Fibroblast of lung (primary cell): ENCODE measurements at regions not wholly inside any gene's neighbourhood (a gene's known extent, or its start where the extent isn't known, plus 50 kb on each side); places are given as distances from the start of the nearest gene placed in this dataset.

Source experiments
- CTCF ChIP-seq, 2 donors: IDR thresholded peaks in 1 of 2; conservative IDR thresholded peaks in 1 of 2; 1 replicate in 1 of 2; 2 replicates in 1 of 2; pipeline ENCODE4 v1.5.1; 2011 to 2012; ENCODE audit warnings: low read length in 2 of 2, control low read depth in 1 of 2, inconsistent platforms in 1 of 2, low read depth in 1 of 2, mild to moderate bottlenecking in 1 of 2
- EZH2 ChIP-seq: IDR thresholded peaks from 2 replicates; pipeline ENCODE4 v1.5.1; 2012; ENCODE audit warnings: low read length, control low read depth, mild to moderate bottlenecking; ENCODE audit errors: missing control alignments

GRCh38 chr4:13710246-13710885 lies 82.8 kb upstream of the BOD1L1 start:
- TF ChIP-seq CTCF (conservative IDR thresholded peaks at IDR 0.05 in 1 of 2, IDR thresholded peaks at IDR 0.05 in 1 of 2; ENCODE audit: low read depth in 1 of 2, low read length in 2 of 2), result no peak
- no peak for TF ChIP-seq EZH2
